ENCODE measurements at regions not wholly inside any gene's neighbourhood (a gene's known extent, or its start where the extent isn't known, plus 50 kb on each side); places are given as distances from the start of the nearest gene placed in this dataset.
"Not testable (repeated sequence)": the region's sequence is repeated elsewhere in the genome, so short reads cannot be mapped to it uniquely, and the experiment has no call there.

DNA sequence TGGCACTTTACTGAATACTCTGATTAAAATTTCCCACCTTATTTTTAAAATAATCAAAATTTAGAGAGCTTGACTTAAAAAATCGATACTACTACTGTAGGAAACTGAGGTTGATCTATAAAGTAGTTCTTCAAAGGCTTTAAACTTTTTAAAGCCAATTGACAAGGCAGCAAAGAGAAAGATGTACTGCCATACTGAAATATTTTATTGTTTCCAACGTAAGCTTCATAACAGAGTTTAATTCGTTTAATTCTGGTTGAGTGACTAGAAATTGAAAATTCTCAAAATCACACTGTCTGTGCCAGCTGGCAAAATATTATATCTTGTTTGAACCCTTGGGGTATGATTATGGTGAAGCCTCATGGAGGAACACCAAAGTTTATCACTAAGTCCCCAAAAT, 207.6 kb downstream of the UNC5CL start:
- H3K4me1 ChIP-seq, result no peaks in the 10 kb centered on the region
- peaks cover 0 to 3% of the 10 kb centered on the region in 2 donors for H3K27me3 ChIP-seq
- no peaks in the 10 kb centered on the region for H3K9me3 ChIP-seq
- TF ChIP-seq POLR2AphosphoS5 (IDR thresholded peaks at IDR 0.05), result no peak
- TF ChIP-seq POLR2A (IDR thresholded peaks at IDR 0.05), result no peak
- H3K4me3 ChIP-seq, result no peak overlapping the region
- no peak overlapping the region for H3K27ac ChIP-seq
- no peaks in the 10 kb centered on the region for H3K36me3 ChIP-seq
- no peak for DNase-seq (ENCODE audit: low spot score in 2 of 2)
- intact Hi-C loops (cut with DNase I; ENCODE audit: low total_unique reads), result loop anchor here (10.0 kb wide), 1 partner anchor 503 kb away; the partner anchor contains the start of gene NCR2

DNA sequence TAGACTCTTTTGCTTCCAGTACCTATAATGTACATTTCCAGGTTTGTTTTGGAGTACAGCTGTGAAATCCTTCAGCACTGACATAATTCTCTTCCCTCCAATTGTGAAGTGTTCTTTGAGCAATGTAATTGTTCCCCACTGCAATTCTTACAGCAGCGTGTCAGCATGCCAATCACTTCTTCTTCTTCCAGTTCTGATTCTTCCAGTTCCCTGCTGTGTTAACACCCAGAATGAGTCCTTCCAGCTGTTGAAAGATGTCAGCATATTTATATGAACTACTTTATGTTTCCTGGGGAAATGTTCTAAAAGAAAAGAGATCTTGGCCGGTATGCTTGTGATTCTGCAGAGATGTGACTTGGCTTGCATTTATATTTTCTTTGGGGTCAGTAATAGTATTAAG, 213.9 kb downstream of the UNC5CL start:
- no peak overlapping the region for H3K4me3 ChIP-seq
- peaks cover 0 to 3% of the 10 kb centered on the region in 2 donors for H3K27me3 ChIP-seq
- H3K36me3 ChIP-seq, result no peaks in the 10 kb centered on the region
- TF ChIP-seq POLR2A (IDR thresholded peaks at IDR 0.05), result no peak
- TF ChIP-seq POLR2AphosphoS5 (IDR thresholded peaks at IDR 0.05), result no peak
- TF ChIP-seq, protein P1, sequence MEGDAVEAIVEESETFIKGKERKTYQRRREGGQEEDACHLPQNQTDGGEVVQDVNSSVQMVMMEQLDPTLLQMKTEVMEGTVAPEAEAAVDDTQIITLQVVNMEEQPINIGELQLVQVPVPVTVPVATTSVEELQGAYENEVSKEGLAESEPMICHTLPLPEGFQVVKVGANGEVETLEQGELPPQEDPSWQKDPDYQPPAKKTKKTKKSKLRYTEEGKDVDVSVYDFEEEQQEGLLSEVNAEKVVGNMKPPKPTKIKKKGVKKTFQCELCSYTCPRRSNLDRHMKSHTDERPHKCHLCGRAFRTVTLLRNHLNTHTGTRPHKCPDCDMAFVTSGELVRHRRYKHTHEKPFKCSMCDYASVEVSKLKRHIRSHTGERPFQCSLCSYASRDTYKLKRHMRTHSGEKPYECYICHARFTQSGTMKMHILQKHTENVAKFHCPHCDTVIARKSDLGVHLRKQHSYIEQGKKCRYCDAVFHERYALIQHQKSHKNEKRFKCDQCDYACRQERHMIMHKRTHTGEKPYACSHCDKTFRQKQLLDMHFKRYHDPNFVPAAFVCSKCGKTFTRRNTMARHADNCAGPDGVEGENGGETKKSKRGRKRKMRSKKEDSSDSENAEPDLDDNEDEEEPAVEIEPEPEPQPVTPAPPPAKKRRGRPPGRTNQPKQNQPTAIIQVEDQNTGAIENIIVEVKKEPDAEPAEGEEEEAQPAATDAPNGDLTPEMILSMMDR (IDR thresholded peaks at IDR 0.05), result no peak
- DNase-seq (ENCODE audit: low spot score in 2 of 2), result no peak
- H3K4me1 ChIP-seq, result no peaks in the 10 kb centered on the region
- intact Hi-C loops (cut with DNase I; ENCODE audit: low total_unique reads), result no loop called here
- no peak overlapping the region for H3K27ac ChIP-seq
- H3K9me3 ChIP-seq, result no peaks in the 10 kb centered on the region

DNA sequence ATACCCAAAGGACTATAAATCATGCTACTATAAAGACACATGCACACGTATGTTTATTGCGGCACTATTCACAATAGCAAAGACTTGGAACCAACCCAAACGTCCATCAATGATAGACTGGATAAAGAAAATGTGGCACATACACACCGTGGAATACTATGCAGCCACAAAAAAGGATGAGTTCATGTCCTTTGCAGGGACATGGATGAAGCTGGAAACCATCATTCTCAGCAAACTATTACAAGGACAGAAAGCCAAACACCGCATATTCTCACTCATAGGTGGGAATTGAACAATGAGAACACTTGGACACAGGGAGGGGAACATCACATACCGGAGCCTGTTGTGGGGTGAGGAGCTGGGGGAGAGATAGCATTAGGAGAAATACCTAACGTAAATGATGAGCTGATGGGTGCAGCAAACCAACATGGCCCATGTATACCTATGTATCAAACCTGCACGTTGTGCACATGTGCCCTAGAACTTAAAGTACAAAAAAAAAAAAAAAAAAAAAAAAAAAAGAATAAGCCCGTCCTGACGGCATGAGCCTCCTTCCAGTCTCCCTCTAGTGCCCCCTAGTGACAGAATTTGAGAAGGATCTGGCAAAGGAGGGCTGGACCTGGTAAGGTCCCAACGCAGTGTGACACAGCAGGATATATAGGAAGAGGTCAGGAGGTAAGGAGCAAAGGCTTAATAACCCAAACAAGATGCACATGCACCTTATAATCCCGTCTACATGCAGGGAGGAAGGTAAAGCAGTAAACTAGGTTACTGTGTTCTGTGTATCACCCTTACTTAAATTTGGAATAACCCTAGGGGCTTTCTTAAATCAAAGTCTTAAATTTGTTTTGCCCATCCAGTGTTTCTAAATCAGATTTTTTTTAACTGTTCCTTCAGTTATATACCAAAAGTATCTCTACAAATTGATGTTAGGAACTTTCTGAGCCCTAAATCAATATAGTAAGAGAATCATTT, 214.8 kb downstream of the UNC5CL start:
- H3K27me3 ChIP-seq; H3K4me1 ChIP-seq; H3K9me3 ChIP-seq; intact Hi-C loops (cut with DNase I; ENCODE audit: low total_unique reads); H3K36me3 ChIP-seq; H3K4me3 ChIP-seq; DNase-seq (ENCODE audit: low spot score in 2 of 2); H3K27ac ChIP-seq: not testable (repeated sequence)
- TF ChIP-seq, protein P1 (IDR thresholded peaks at IDR 0.05), result peak; percentile 15 to 41 (median 39)

DNA sequence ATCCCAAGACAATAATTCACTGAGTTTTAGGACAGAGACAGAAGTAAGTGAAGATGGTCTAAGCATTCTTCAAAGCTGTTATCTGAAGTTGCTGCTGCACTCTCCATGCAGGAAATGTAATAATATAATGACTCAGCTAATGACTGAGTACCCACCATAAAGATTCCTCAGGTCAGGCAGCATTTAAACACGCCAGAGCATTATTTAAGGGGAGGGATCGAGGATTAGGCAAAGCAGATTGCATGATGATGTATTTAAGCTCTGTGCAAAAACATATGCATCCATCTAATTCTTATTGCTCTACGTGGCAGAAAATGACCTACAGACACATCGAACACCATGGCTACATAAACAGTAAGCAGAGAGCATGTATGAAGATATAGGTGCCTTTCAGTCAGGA, 216.4 kb downstream of the UNC5CL start:
- no peak overlapping the region for H3K4me3 ChIP-seq
- no peak overlapping the region for H3K27ac ChIP-seq
- TF ChIP-seq POLR2AphosphoS5 (IDR thresholded peaks at IDR 0.05), result no peak
- TF ChIP-seq POLR2A (IDR thresholded peaks at IDR 0.05), result no peak
- TF ChIP-seq, protein P1 (IDR thresholded peaks at IDR 0.05), result no peak
- intact Hi-C loops (cut with DNase I; ENCODE audit: low total_unique reads), result no loop called here
- H3K36me3 ChIP-seq, result no peaks in the 10 kb centered on the region
- no peak for DNase-seq (ENCODE audit: low spot score in 2 of 2)
- H3K27me3 ChIP-seq, result no peaks in the 10 kb centered on the region
- no peaks in the 10 kb centered on the region for H3K9me3 ChIP-seq
- no peaks in the 10 kb centered on the region for H3K4me1 ChIP-seq

DNA sequence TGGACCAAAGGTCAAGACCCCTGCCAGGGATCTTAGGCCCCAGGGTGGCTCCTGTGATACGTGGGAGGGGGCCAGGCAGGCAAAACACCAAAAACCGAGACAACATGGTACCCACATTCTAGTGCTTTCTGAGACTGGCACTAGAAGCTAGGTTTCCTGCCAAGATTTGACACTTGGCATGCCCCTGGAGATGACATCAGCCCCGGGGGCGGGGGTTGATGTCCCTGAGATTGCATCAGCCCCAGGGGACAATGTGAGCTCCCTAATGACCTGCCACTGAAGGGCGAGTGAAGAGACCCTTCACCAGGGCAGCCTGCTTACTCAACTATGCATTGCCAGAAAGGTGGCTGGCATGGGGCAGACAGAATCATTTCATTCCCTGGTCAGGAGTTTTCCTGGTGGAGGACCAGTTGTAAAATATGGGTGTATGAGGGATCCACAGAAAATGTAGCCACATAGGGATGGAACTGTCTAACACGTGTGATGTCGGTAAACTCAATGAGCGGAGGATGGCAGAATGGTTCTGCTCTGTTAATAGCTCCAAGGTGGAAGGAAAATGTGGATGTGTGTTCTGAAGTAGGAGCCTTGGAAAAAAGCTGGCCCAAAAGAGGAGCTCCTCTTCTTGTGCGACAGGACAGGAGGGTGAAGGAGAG, 219.7 kb downstream of the UNC5CL start:
- H3K4me3 ChIP-seq, result no peak overlapping the region
- no peaks in the 10 kb centered on the region for H3K36me3 ChIP-seq
- no peak for DNase-seq (ENCODE audit: low spot score in 2 of 2)
- no peaks in the 10 kb centered on the region for H3K4me1 ChIP-seq
- no peaks in the 10 kb centered on the region for H3K27me3 ChIP-seq
- intact Hi-C loops (cut with DNase I; ENCODE audit: low total_unique reads), result no loop called here
- TF ChIP-seq, protein P1 (IDR thresholded peaks at IDR 0.05), result no peak
- no peak for TF ChIP-seq POLR2A (IDR thresholded peaks at IDR 0.05)
- TF ChIP-seq POLR2AphosphoS5 (IDR thresholded peaks at IDR 0.05), result no peak
- no peaks in the 10 kb centered on the region for H3K9me3 ChIP-seq
- H3K27ac ChIP-seq, result no peak overlapping the region
